ENCODE measurements at regions not wholly inside any gene's neighbourhood (a gene's known extent, or its start where the extent isn't known, plus 50 kb on each side); places are given as distances from the start of the nearest gene placed in this dataset.

DNA sequence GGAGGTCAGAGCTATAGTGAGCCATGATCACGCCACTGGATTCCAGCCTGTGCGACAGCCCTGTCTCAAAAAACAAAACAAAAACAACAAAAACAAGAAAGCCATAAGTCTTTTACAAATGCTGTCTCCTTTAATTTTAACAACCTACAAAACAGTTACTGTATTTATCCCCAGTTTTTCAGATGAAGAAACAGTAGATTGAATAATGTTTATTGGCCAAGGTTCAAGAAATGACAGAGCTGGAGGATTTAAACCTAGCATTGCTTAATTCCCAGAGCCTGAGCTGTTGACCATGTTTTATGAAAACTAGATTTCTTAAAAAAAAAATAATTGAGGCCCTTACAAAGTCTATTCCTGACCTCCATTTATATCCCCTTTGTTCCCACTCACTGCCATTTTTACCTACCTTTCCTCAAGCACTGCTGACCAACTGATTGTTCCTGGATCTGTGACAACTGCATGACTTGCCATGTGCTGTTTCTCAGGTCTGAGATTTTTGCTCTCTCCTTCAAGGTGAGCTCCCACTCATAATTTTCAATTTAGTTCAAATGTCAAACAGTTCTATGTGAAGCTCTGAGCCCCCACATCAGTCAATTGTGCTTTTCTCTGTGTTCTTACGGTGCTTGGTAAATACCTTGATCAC lies 140.8 kb downstream of the CHRM3 start:
- CTCF ChIA-PET: interaction anchor here (1.5 to 2.6 kb wide), 2 partner anchors 11 to 18 kb away, joined by 3 to 8 read pairs; no protein-coding TSS in a partner anchor
- POLR2A ChIA-PET: no interaction called here
- TF ChIP-seq, protein P1, sequence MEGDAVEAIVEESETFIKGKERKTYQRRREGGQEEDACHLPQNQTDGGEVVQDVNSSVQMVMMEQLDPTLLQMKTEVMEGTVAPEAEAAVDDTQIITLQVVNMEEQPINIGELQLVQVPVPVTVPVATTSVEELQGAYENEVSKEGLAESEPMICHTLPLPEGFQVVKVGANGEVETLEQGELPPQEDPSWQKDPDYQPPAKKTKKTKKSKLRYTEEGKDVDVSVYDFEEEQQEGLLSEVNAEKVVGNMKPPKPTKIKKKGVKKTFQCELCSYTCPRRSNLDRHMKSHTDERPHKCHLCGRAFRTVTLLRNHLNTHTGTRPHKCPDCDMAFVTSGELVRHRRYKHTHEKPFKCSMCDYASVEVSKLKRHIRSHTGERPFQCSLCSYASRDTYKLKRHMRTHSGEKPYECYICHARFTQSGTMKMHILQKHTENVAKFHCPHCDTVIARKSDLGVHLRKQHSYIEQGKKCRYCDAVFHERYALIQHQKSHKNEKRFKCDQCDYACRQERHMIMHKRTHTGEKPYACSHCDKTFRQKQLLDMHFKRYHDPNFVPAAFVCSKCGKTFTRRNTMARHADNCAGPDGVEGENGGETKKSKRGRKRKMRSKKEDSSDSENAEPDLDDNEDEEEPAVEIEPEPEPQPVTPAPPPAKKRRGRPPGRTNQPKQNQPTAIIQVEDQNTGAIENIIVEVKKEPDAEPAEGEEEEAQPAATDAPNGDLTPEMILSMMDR (IDR thresholded peaks at IDR 0.05; ENCODE audit: control extremely low read depth, extremely low read depth, low read depth, missing control alignments): no peak
- DNase-seq (ENCODE audit: extremely low spot score): no peak

- ChIA-PET POLR2A (no interaction called here), CTCF (interaction anchor here (1.2 kb wide), 1 partner anchor 9 kb away, joined by 4 read pairs; no protein-coding TSS in a partner anchor)
- DNase-seq (ENCODE audit: extremely low spot score): no peak
- TF ChIP-seq, protein P1 (IDR thresholded peaks at IDR 0.05; ENCODE audit: control extremely low read depth, extremely low read depth, low read depth, missing control alignments): no peak
Measured at GRCh38 chr1:239536165-239536849, 149.9 kb downstream of the CHRM3 start.

DNA sequence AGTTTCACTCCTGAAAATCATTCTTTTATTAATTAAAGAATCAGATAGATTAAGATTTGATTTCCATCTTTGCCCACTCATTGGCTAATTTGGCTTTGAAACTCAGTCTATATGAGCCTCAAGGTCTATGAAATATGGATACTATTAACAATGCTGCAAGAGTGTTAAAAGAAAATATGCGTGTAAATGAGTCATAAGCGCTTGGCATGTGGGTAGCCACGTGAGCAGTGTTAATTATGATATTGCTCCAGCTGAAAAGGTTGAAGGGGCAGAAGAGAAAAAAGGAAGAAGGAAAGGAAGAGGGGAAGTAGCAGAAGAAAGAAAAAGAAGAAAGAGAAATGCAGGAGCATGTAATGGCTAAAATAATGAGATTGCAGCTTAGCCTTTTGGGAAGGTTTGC lies 151.4 kb downstream of the CHRM3 start:
- POLR2A ChIA-PET: no interaction called here
- DNase-seq (ENCODE audit: extremely low spot score): no peak
- TF ChIP-seq, protein P1 (IDR thresholded peaks at IDR 0.05; ENCODE audit: control extremely low read depth, extremely low read depth, low read depth, missing control alignments): no peak
- CTCF ChIA-PET: no interaction called here

GRCh38 chr1:239538239-239538988 lies 152.0 kb downstream of the CHRM3 start:
- CTCF ChIA-PET: no interaction called here
- POLR2A ChIA-PET: no interaction called here
- no peak for DNase-seq (ENCODE audit: extremely low spot score)
- TF ChIP-seq, protein P1 (IDR thresholded peaks at IDR 0.05; ENCODE audit: control extremely low read depth, extremely low read depth, low read depth, missing control alignments): no peak

- TF ChIP-seq, protein P1 (IDR thresholded peaks at IDR 0.05; ENCODE audit: control extremely low read depth, extremely low read depth, low read depth, missing control alignments): no peak
- no peak for DNase-seq (ENCODE audit: extremely low spot score)
- ChIA-PET CTCF (no interaction called here), POLR2A (no interaction called here)
Measured at GRCh38 chr1:239539051-239539450, 152.7 kb downstream of the CHRM3 start.

DNA sequence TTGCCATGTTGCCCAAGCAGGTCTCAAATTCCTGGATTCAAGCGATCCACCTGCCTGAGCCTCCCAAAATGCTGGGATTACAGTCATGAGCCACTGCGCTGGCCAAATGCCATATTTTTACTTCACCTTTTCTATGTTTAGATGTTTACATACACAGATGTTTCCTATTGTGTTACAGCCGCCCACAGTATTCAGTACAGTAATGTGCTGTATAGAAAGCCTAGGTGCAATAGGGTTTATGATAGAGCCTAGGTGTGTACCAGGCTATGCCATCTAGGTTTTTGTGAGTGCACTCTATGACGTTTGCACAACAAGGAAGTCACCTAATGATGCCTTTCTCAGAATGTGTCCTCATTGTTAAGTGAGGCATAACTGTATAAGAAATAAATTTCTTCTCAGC lies 153.4 kb downstream of the CHRM3 start:
- ChIA-PET POLR2A (no interaction called here), CTCF (no interaction called here)
- DNase-seq (ENCODE audit: extremely low spot score): no peak
- TF ChIP-seq, protein P1 (IDR thresholded peaks at IDR 0.05; ENCODE audit: control extremely low read depth, extremely low read depth, low read depth, missing control alignments): no peak

Measured in GM10248 (cell line).